ENCODE measurements at regions not wholly inside any gene's neighbourhood (a gene's known extent, or its start where the extent isn't known, plus 50 kb on each side); places are given as distances from the start of the nearest gene placed in this dataset.

DNA sequence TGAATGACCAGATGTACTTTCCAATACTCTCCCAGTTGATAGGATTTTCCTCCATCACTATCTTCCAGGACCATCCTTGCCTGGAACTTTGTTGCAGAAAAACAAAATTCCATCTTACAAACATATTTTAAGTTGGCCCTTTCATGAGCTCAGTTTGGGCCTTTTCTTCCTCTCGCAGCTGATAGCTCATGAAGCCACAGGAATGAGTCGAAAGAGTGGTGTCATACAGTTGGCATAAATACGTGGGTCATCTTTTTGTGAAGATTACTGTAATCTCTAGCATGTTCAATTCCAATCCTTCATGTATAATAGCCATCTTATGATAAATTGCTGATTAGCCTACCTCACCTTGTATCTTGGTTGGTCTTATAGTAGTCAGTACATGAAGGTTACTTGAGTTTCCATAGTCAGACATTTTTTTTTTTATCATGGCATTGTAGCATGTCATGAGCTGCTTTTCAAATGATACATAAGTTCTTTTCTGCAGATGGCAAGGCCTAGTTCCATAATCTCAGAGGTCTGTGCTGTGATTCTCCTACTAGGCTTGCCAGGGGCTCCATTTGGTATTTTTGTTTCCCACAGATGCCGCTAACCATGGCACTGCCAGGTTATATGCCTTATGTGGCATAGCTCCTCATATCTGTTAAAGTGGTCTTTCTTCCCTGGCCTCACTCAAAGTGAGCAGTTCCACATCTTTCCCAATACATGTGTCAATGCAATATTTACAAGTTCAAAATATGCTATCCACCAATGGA lies 380.6 kb upstream of the DCN start:
- no peak for TF ChIP-seq CTCF (IDR thresholded peaks at IDR 0.05)

DNA sequence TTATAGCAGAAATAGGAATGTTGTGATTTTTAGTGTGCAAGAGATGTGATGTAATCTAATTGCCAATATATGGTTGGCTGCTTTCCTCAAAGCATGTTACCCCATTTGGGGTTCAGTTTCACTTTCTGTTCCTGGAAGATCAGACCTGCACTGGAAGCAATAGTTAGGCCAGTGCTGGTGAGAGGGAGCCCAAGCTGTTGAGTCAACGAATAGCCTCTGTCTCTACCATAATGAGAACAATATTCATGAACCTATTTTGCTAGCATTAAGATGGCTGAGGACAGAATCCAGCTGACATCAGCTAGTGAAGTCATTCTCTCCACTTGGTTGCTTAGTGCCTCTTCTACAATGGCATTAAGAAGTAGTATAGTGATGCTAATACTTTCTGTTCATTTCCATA lies 379.9 kb upstream of the DCN start:
- no peak for TF ChIP-seq CTCF (IDR thresholded peaks at IDR 0.05)

GRCh38 chr12:91561958-91562325 lies 379.3 kb upstream of the DCN start:
- TF ChIP-seq CTCF (IDR thresholded peaks at IDR 0.05) = no peak

GRCh38 chr12:91561301-91561957 lies 378.8 kb upstream of the DCN start:
- no peak for TF ChIP-seq CTCF (IDR thresholded peaks at IDR 0.05)

- TF ChIP-seq CTCF (IDR thresholded peaks at IDR 0.05) = no peak
Measured at GRCh38 chr12:91556909-91557308, 374.3 kb upstream of the DCN start.

- no peak for TF ChIP-seq CTCF (IDR thresholded peaks at IDR 0.05)
Measured at GRCh38 chr12:91555436-91556415, 373.1 kb upstream of the DCN start.

DNA sequence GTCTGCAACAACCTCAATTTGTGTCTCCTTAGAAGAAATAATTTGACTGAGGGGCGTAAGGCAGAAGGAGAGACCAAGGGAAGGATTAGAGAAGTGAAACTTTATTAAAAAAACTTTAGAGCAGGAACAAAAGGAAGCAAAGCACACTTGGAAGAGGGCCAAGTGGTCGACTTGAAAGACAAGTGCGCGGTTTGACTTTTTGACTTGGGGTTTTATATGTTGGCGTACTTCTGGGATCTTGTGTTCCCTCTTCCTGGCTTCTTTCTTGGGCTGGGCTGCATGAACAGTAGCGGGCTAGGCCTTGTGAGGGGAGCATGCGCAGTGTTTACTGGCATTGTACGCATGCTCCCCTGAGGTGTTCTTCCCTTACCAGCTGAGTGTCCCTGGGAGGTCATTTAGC lies 369.3 kb upstream of the DCN start:
- TF ChIP-seq CTCF (IDR thresholded peaks at IDR 0.05) = no peak
